ENCODE measurements at regions not wholly inside any gene's neighbourhood (a gene's known extent, or its start where the extent isn't known, plus 50 kb on each side); places are given as distances from the start of the nearest gene placed in this dataset.

DNA sequence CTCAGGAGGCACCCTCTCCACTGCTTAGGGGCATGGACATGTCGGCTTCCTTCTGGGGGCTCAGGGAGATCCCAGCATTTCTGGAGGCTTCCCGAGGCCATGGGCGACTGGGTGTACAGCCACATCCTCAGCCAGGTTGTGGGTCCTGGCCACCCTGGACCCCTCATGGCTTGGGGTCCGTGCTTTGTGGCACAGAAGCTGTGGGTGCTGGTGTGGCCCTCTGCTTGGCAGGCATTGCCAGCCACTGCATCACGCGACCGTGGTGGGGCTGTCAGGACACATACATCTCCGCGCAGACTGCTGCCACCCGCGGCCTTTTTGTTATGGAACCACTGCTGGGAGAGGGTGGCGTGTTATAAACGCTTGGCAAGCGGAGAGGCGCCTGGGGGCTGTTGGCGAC lies 1174.9 kb downstream of the BRD1 start (continued):
- TF ChIP-seq ZBTB6 (tag by site-specific recombination; IDR thresholded peaks at IDR 0.05) (no peak), ZNF155 (tag by site-specific recombination; IDR thresholded peaks at IDR 0.05) (no peak), ZNF518A (tag by site-specific recombination; conservative IDR thresholded peaks at IDR 0.05; ENCODE audit: low read depth) (no peak), ZNF488 (tag by site-specific recombination; IDR thresholded peaks at IDR 0.05) (no peak), ZNF302 (tag by site-specific recombination; IDR thresholded peaks at IDR 0.05; ENCODE audit: low read depth) (no peak), MYNN (tag by site-specific recombination; IDR thresholded peaks at IDR 0.05; ENCODE audit: borderline replicate concordance) (no peak), ZNF692 (tag by site-specific recombination; IDR thresholded peaks at IDR 0.05) (no peak), ZNF433 (tag by site-specific recombination; IDR thresholded peaks at IDR 0.05; ENCODE audit: low read depth) (no peak), ZNF223 (tag by site-specific recombination; IDR thresholded peaks at IDR 0.05) (no peak), ZNF335 (tag by site-specific recombination; conservative IDR thresholded peaks at IDR 0.05) (no peak)
- TF ChIP-seq, protein P1, sequence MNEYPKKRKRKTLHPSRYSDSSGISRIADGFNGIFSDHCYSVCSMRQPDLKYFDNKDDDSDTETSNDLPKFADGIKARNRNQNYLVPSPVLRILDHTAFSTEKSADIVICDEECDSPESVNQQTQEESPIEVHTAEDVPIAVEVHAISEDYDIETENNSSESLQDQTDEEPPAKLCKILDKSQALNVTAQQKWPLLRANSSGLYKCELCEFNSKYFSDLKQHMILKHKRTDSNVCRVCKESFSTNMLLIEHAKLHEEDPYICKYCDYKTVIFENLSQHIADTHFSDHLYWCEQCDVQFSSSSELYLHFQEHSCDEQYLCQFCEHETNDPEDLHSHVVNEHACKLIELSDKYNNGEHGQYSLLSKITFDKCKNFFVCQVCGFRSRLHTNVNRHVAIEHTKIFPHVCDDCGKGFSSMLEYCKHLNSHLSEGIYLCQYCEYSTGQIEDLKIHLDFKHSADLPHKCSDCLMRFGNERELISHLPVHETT (tag by site-specific recombination; IDR thresholded peaks at IDR 0.05): no peak

DNA sequence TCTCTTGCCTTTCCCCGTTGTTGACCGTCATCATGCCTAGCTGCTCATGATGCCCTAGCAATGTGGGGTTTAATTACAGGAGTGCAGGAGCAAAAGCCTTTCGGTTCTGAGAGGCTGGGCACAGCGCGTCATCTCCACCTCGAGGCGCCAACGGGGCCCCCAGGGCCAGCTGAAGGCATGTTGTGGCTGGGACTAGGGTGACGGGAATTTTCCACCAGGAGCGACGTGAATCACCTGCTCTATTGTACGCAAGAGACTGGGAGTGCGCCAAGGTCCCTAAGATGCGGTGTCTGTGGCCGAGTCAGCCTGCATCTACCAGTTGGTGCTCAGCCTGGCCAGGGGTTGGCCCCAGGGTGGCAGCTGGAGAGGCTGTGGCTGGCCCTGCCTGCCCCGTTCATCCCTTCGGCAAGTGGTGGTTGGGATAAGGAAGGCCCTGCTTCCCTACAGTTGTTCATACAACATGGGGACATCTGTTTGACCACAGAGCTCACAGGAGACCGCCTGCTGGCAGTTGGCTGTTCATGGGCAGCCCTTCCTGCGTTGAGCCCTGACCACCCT lies 1175.6 kb downstream of the BRD1 start:
- Histone ChIP-seq H3K36me3 (ENCODE audit: control insufficient read depth in 2 of 2, insufficient read depth in 1 of 2, low read length in 2 of 2) (no peaks in the 10 kb centered on the region), H3K4me3 (ENCODE audit: low read depth, low read length) (no peak overlapping the region), H3K4me1 (ENCODE audit: control insufficient read depth, insufficient read depth, low read length) (no peaks in the 10 kb centered on the region), H3K9me3 (ENCODE audit: control insufficient read depth, insufficient read depth, low read depth, low read length) (no peaks in the 10 kb centered on the region), H3K27ac (ENCODE audit: extremely low read depth, low read depth, low read length) (no peak overlapping the region)
- ChIA-PET CTCF (no interaction called here), POLR2A (no interaction called here)
- TF ChIP-seq KLF16 (tag by site-specific recombination; IDR thresholded peaks at IDR 0.05) (no peak), ZNF747 (tag by site-specific recombination; IDR thresholded peaks at IDR 0.05) (no peak), GLI2 (tag by site-specific recombination; IDR thresholded peaks at IDR 0.05; ENCODE audit: borderline replicate concordance, low read depth) (no peak), ZNF335 (tag by site-specific recombination; conservative IDR thresholded peaks at IDR 0.05) (no peak), ZNF133 (tag by site-specific recombination; IDR thresholded peaks at IDR 0.05) (no peak), OVOL3 (tag by site-specific recombination; IDR thresholded peaks at IDR 0.05) (no peak), ZNF658 (tag by site-specific recombination; IDR thresholded peaks at IDR 0.05) (no peak), ZNF16 (tag by site-specific recombination; IDR thresholded peaks at IDR 0.05; ENCODE audit: low read depth) (no peak), ZEB2 (tag by site-specific recombination; IDR thresholded peaks at IDR 0.05) (no peak), REST (tag by site-specific recombination; IDR thresholded peaks at IDR 0.05) (no peak), ZNF24 (tag by site-specific recombination; IDR thresholded peaks at IDR 0.05) (no peak), GFI1B (tag by site-specific recombination; IDR thresholded peaks at IDR 0.05) (no peak), ZNF610 (tag by site-specific recombination; IDR thresholded peaks at IDR 0.05; ENCODE audit: borderline replicate concordance) (no peak)
